Gastrocnemius medialis (tissue), 4 donors: ENCODE measurements at regions not wholly inside any gene's neighbourhood (a gene's known extent, or its start where the extent isn't known, plus 50 kb on each side); places are given as distances from the start of the nearest gene placed in this dataset.

Experiments used
- ATAC-seq, 2 donors: fragments of 150-250 bp; one replicate each; pipeline ENCODE4 v1.9.1; 2016
- DNase-seq, 2 donors: peaks; one replicate each; pipeline ENCODE4 v3.0.0-alpha.2; 2019
- H3K27ac ChIP-seq, 4 donors: fragments of 200-600 bp; sonication (generic); 1 replicate in 1 of 4; 2 replicates in 3 of 4; pipeline ENCODE4 v1.5.1; 2016 to 2018; ENCODE audit warnings: mild to moderate bottlenecking in 2 of 4, moderate library complexity in 1 of 4
- H3K27me3 ChIP-seq, 3 donors: fragments of 200-600 bp; sonication (generic) in 2 of 3; 1 replicate in 1 of 3; 2 replicates in 2 of 3; pipeline versions ENCODE4 v1.5.1 to v1.6.0; 2016 to 2019; ENCODE audit warnings: mild to moderate bottlenecking in 1 of 3, moderate library complexity in 1 of 3
- H3K36me3 ChIP-seq, 2 donors: fragments of 200-600 bp; sonication (generic) in 1 of 2; one replicate each; pipeline ENCODE4 v1.5.1; 2017 to 2018
- H3K4me1 ChIP-seq, 2 donors: fragments of 200-600 bp; sonication (generic) in 1 of 2; one replicate each; pipeline ENCODE4 v1.5.1; 2016 to 2017; ENCODE audit warnings: mild to moderate bottlenecking in 2 of 2
- H3K4me3 ChIP-seq, 4 donors: fragments of 200-600 bp; sonication (generic) in 3 of 4; 1 replicate in 1 of 4; 2 replicates in 3 of 4; pipeline ENCODE4 v1.5.1; 2016 to 2019; ENCODE audit warnings: mild to moderate bottlenecking in 2 of 4
- H3K9me3 ChIP-seq, 3 donors: fragments of 200-600 bp; sonication (generic) in 2 of 3; 1 replicate in 1 of 3; 2 replicates in 2 of 3; pipeline ENCODE4 v1.5.1; 2016 to 2019
- POLR2A ChIP-seq, 2 donors: fragments of 450-650 bp; IDR thresholded peaks; one replicate each; pipeline ENCODE4 v1.6.1; 2017; ENCODE audit warnings: antibody characterized with exemption in 2 of 2, mild to moderate bottlenecking in 2 of 2, moderate library complexity in 2 of 2
- in situ Hi-C, 4 donors: fragments of 200-750 bp; cut with MboI; loops; one replicate each; pipeline versions ENCODE4 v1.15.0 to v1.8.0; 2017; ENCODE audit warnings: low sequenced_read_pairs in 4 of 4
- intact Hi-C: fragments of 100-400 bp; cut with DNase I; formaldehyde crosslinking; loops from one replicate; pipeline ENCODE4 v1.15.1; 2023; ENCODE audit warnings: low total_unique reads
- TF ChIP-seq, protein P1 (sequence below), 5 experiments: fragments of 450-650 bp in 3 of 5; fragments of 200-600 bp in 2 of 5; sonication (generic) in 2 of 5; IDR thresholded peaks in 4 of 5; conservative IDR thresholded peaks in 1 of 5; 1 replicate in 4 of 5; 2 replicates in 1 of 5; pipeline ENCODE4 v1.5.1; 2016 to 2019; ENCODE audit warnings: antibody characterized with exemption in 5 of 5, mild to moderate bottlenecking in 3 of 5, moderate library complexity in 3 of 5

DNA sequence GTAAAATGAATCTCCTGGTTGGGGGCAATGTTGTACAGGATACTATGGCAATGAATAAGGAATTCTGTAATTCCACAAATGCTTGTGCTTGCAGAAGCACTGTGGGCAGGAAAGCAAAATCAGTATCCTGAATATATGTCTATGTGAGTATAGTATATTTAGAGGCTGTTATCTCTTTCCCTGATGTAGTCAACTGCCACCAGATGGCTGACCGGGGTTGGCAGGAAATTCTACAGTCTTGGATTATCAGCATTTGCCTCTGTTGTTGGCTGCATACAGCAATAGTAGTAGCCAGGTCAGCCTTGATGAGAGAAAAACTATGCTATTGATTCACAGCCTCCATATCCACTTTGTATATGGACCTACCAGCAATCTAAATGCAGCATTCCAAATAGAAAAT, 425.1 kb upstream of the JAG1 start:
- H3K36me3 ChIP-seq = no peaks in the 10 kb centered on the region
- ATAC-seq (no peak), DNase-seq (no peak)
- intact Hi-C loops = no loop called here
- in situ Hi-C loops = no loop called here
- no peaks in the 10 kb centered on the region for H3K9me3 ChIP-seq
- H3K4me3 ChIP-seq = no peak overlapping the region
- no peak overlapping the region for H3K27ac ChIP-seq
- no peaks in the 10 kb centered on the region for H3K4me1 ChIP-seq
- TF ChIP-seq POLR2A (IDR thresholded peaks at IDR 0.05) = no peak
- TF ChIP-seq, protein P1, sequence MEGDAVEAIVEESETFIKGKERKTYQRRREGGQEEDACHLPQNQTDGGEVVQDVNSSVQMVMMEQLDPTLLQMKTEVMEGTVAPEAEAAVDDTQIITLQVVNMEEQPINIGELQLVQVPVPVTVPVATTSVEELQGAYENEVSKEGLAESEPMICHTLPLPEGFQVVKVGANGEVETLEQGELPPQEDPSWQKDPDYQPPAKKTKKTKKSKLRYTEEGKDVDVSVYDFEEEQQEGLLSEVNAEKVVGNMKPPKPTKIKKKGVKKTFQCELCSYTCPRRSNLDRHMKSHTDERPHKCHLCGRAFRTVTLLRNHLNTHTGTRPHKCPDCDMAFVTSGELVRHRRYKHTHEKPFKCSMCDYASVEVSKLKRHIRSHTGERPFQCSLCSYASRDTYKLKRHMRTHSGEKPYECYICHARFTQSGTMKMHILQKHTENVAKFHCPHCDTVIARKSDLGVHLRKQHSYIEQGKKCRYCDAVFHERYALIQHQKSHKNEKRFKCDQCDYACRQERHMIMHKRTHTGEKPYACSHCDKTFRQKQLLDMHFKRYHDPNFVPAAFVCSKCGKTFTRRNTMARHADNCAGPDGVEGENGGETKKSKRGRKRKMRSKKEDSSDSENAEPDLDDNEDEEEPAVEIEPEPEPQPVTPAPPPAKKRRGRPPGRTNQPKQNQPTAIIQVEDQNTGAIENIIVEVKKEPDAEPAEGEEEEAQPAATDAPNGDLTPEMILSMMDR (IDR thresholded peaks at IDR 0.05 in 4 of 5, conservative IDR thresholded peaks at IDR 0.05 in 1 of 5) = peak in 1 of 5 experiments; percentile 22
- no peaks in the 10 kb centered on the region for H3K27me3 ChIP-seq

DNA sequence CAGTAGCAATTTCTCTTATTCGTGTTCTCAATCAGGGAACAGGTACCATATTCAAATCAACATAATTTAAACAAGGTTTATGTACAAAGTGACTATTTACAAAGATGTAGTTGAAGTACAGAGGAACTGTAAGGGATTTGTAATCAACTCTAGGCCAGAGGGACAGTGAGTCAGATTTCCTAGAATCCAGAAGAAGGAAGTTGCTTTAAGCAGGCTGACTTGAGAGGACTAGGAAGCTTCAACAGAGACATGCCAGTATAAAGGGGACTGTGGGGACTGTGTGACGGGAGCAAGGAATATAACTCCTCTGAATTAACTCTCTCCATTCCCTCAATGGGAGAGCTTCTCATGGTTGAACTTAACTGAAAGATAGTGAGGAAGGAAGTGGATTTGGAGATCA, 427.4 kb upstream of the JAG1 start:
- DNase-seq (no peak), ATAC-seq (no peak)
- no peak for TF ChIP-seq POLR2A (IDR thresholded peaks at IDR 0.05)
- TF ChIP-seq, protein P1 (IDR thresholded peaks at IDR 0.05 in 4 of 5, conservative IDR thresholded peaks at IDR 0.05 in 1 of 5) = no peak
- no peak overlapping the region for H3K27ac ChIP-seq
- H3K4me1 ChIP-seq = no peaks in the 10 kb centered on the region
- H3K4me3 ChIP-seq = no peak overlapping the region
- in situ Hi-C loops = no loop called here
- intact Hi-C loops = no loop called here
- no peaks in the 10 kb centered on the region for H3K36me3 ChIP-seq
- no peaks in the 10 kb centered on the region for H3K27me3 ChIP-seq
- H3K9me3 ChIP-seq = no peaks in the 10 kb centered on the region

DNA sequence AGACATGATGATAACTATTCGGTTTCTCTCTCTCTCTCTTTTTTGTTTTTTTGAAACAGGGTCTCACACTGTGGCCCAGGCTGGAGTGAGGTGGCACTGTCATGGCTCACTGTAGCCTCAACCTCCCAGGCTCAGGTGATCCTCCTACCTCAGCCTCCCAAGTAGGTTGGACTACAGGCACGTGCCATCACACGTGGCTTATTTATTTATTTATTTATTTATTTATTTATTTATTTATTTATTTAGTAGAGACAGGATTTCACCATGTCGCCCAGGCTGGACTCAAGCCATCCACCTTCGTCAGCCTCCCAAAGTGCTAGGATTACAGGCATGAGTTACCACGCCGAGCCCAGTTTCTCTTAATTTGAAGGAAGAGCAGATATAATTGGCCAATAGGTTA, 427.9 kb upstream of the JAG1 start:
- H3K9me3 ChIP-seq = no peaks in the 10 kb centered on the region
- in situ Hi-C loops (no loop called here), intact Hi-C loops (no loop called here)
- no peaks in the 10 kb centered on the region for H3K27me3 ChIP-seq
- H3K4me1 ChIP-seq = no peaks in the 10 kb centered on the region
- TF ChIP-seq POLR2A (IDR thresholded peaks at IDR 0.05) = no peak
- TF ChIP-seq, protein P1 (IDR thresholded peaks at IDR 0.05 in 4 of 5, conservative IDR thresholded peaks at IDR 0.05 in 1 of 5) = no peak
- DNase-seq (no peak), ATAC-seq (no peak)
- no peak overlapping the region for H3K27ac ChIP-seq
- no peak overlapping the region for H3K4me3 ChIP-seq
- no peaks in the 10 kb centered on the region for H3K36me3 ChIP-seq

DNA sequence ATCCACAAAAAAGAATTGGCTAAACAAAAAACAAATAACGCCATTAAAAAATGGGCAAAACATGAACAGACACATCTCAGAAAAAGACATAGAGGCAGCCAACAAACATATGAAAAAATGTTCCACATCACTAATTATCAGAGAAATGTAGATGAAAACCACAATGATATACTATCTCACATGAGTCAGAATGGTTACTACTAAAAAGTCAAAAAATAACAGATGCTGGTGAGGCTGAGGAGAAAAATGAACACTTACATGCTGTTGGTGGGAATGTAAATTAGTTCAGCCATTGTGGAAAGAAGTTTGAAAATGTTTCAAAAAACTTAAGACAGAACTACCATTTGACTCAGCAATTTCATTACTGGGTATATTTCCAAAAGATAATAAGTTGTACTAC, 430.1 kb upstream of the JAG1 start:
- intact Hi-C loops = no loop called here
- in situ Hi-C loops = no loop called here

More for the DNA sequence above, 430.1 kb upstream of the JAG1 start:
- Histone ChIP-seq H3K27me3 (no peaks in the 10 kb centered on the region), H3K36me3 (no peaks in the 10 kb centered on the region), H3K9me3 (no peaks in the 10 kb centered on the region), H3K4me3 (no peak overlapping the region), H3K27ac (no peak overlapping the region), H3K4me1 (peaks cover 5 to 10% of the 10 kb centered on the region in 2 donors)
- TF ChIP-seq, protein P1 (IDR thresholded peaks at IDR 0.05 in 4 of 5, conservative IDR thresholded peaks at IDR 0.05 in 1 of 5) = no peak
- no peak for TF ChIP-seq POLR2A (IDR thresholded peaks at IDR 0.05)
- ATAC-seq = no peak
- no peak for DNase-seq
